Hepatocyte (in vitro differentiated cells): ENCODE measurements at regions not wholly inside any gene's neighbourhood (a gene's known extent, or its start where the extent isn't known, plus 50 kb on each side); places are given as distances from the start of the nearest gene placed in this dataset.

Source experiments
- DNase-seq: peaks from one replicate; pipeline ENCODE4 v3.0.0-alpha.2; 2016; ENCODE audit warnings: low spot score
- H2AFZ ChIP-seq: fragments of 200-600 bp; sonication (generic); 2 replicates; pipeline ENCODE4 v1.6.0; 2016; ENCODE audit warnings: antibody characterized with exemption, mild to moderate bottlenecking
- H3K27ac ChIP-seq: fragments of 200-600 bp; sonication (generic); 2 replicates; pipeline ENCODE4 v1.5.1; 2016; ENCODE audit warnings: mild to moderate bottlenecking
- H3K27me3 ChIP-seq: fragments of 200-600 bp; sonication (generic); 2 replicates; pipeline ENCODE4 v1.6.1; 2016
- H3K36me3 ChIP-seq: fragments of 200-600 bp; sonication (generic); replicated peaks from 2 replicates; pipeline ENCODE4 v1.5.1; 2016; ENCODE audit warnings: low read depth; ENCODE audit not compliant: insufficient read depth
- H3K4me1 ChIP-seq: fragments of 200-600 bp; sonication (generic); 2 replicates; pipeline ENCODE4 v1.5.1; 2016; ENCODE audit warnings: mild to moderate bottlenecking, moderate library complexity; ENCODE audit not compliant: insufficient read depth
- H3K4me2 ChIP-seq: fragments of 200-600 bp; sonication (generic); 2 replicates; pipeline ENCODE4 v1.6.0; 2016
- H3K4me3 ChIP-seq: fragments of 200-600 bp; sonication (generic); 2 replicates; pipeline ENCODE4 v1.5.1; 2016; ENCODE audit warnings: mild to moderate bottlenecking
- H3K79me2 ChIP-seq: fragments of 200-600 bp; sonication (generic); 2 replicates; pipeline ENCODE4 v1.6.0; 2017; ENCODE audit warnings: mild to moderate bottlenecking
- H3K9me2 ChIP-seq: fragments of 200-600 bp; sonication (generic); replicated peaks from 2 replicates; pipeline ENCODE4 v1.6.0; 2017; ENCODE audit warnings: mild to moderate bottlenecking; ENCODE audit not compliant: insufficient read depth
- H3K9me3 ChIP-seq: fragments of 200-600 bp; sonication (generic); 2 replicates; pipeline ENCODE4 v1.5.1; 2016; ENCODE audit warnings: low read depth, mild to moderate bottlenecking
- H4K20me1 ChIP-seq: fragments of 200-600 bp; sonication (generic); 2 replicates; pipeline ENCODE4 v1.6.0; 2016; ENCODE audit warnings: mild to moderate bottlenecking; ENCODE audit not compliant: insufficient read depth, poor library complexity, severe bottlenecking
- EZH2 ChIP-seq: fragments of 200-600 bp; sonication (generic); IDR thresholded peaks from 2 replicates; pipeline ENCODE4 v1.6.1; 2016; ENCODE audit warnings: antibody characterized with exemption, mild to moderate bottlenecking, borderline replicate concordance
- EZH2phosphoT487 ChIP-seq: fragments of 200-600 bp; sonication (generic); IDR thresholded peaks from one replicate; pipeline ENCODE4 v1.6.1; 2018; ENCODE audit warnings: antibody characterized with exemption, mild to moderate bottlenecking, low read depth, moderate library complexity; ENCODE audit not compliant: unreplicated experiment, severe bottlenecking
- WGBS: methylation state at CpG from one replicate; pipeline ENCODE4 v1.1.6; 2016; ENCODE audit warnings: low lambda C conversion rate; ENCODE audit errors: missing lambda C conversion rate; 5-methylcytosine and 5-hydroxymethylcytosine counted together
- TF ChIP-seq, protein P1 (sequence below): fragments of 200-600 bp; sonication (generic); IDR thresholded peaks from 2 replicates; pipeline ENCODE4 v1.5.1; 2016; ENCODE audit warnings: antibody characterized with exemption, mild to moderate bottlenecking; ENCODE audit not compliant: poor library complexity

DNA sequence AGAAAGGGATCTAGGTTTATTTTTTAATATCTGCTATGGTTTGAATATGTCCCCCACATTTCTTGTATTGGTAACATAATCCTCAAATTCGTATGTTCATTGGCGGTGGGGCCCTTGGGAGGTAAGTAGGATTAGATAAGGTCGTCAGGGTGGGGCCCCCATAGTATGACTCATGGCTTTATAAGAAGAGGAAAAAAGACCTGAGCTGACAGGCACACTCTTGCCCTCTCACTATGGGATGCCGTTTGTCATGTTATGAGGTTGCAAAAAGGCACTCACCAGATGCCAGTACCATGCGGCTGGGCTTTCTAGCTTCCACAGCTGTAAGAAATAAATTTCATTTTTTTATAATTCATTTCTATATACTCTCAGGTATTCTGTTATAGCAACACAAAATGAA lies 67.3 kb upstream of the SGCD start:
- Histone ChIP-seq H3K27ac (no peak overlapping the region), H3K9me2 (no peaks in the 10 kb centered on the region), H3K4me1 (no peaks in the 10 kb centered on the region), H3K79me2 (no peaks in the 10 kb centered on the region), H4K20me1 (no peaks in the 10 kb centered on the region), H3K36me3 (no peaks in the 10 kb centered on the region), H3K4me2 (no peak overlapping the region), H3K9me3 (no peaks in the 10 kb centered on the region), H3K4me3 (no peak overlapping the region), H3K27me3 (no peaks in the 10 kb centered on the region), H2AFZ (no peak overlapping the region)
- TF ChIP-seq EZH2 (no peak), EZH2phosphoT487 (no peak)
- TF ChIP-seq, protein P1, sequence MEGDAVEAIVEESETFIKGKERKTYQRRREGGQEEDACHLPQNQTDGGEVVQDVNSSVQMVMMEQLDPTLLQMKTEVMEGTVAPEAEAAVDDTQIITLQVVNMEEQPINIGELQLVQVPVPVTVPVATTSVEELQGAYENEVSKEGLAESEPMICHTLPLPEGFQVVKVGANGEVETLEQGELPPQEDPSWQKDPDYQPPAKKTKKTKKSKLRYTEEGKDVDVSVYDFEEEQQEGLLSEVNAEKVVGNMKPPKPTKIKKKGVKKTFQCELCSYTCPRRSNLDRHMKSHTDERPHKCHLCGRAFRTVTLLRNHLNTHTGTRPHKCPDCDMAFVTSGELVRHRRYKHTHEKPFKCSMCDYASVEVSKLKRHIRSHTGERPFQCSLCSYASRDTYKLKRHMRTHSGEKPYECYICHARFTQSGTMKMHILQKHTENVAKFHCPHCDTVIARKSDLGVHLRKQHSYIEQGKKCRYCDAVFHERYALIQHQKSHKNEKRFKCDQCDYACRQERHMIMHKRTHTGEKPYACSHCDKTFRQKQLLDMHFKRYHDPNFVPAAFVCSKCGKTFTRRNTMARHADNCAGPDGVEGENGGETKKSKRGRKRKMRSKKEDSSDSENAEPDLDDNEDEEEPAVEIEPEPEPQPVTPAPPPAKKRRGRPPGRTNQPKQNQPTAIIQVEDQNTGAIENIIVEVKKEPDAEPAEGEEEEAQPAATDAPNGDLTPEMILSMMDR = no peak
- WGBS = 39% methylated on average over 5 of the region's 5 CpGs
- no peak for DNase-seq

DNA sequence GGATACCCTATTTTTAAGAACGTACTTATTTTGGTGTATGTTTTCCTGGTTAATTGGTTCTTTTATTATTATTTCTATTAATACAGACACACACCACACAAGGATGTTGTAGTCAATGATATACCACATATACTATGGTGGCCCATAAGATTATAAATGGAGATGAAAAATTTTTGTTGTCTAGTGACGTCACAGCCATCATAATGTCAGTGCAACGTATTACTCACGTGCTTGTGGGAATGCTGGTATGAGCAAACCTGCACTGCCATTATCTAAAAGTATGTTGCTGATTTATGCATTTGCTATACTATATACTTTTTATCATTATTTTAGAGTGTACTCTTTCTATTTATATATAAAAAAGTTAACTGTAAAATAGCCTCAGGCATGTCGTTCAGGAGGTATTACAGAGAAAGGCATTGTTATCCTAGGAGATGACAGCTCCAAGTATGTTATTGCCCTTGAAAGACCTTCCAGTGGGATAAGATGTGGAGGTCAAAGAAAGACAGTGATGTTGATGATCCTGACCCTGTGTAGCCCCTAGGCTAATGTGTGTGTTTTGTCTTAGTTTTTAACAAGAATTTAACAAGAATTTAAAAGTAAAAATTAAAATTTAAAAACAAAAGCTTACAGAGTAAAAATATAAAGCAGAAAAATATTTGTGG lies 65.6 kb upstream of the SGCD start:
- Histone ChIP-seq H2AFZ (no peak overlapping the region), H4K20me1 (no peaks in the 10 kb centered on the region), H3K27me3 (no peaks in the 10 kb centered on the region), H3K79me2 (no peaks in the 10 kb centered on the region), H3K4me3 (no peak overlapping the region), H3K9me2 (no peaks in the 10 kb centered on the region), H3K27ac (no peak overlapping the region), H3K4me2 (no peak overlapping the region), H3K36me3 (no peaks in the 10 kb centered on the region), H3K4me1 (no peaks in the 10 kb centered on the region), H3K9me3 (no peaks in the 10 kb centered on the region)
- DNase-seq = no peak
- WGBS = 88% methylated on average over 5 of the region's 5 CpGs
- TF ChIP-seq EZH2phosphoT487 (no peak), EZH2 (no peak)
- TF ChIP-seq, protein P1 = no peak

DNA sequence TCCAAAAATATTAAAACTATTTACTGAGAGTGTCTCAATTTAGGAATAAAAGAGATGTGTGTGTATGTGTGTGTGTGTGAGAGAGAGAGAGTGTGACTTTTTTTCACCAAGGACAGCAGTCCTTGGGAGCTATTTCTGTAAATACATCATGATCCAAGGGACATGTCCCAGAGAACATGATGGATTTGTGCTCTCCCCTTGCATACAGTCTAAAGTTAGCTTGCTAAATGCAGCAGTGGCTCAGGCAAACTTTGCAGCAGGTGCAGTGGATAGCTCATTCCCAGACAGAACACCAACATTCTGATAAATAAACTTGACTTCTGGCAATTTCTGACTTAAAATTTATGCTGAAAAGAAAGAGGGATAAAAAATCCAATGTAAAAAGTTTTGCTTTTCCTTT lies 55.4 kb upstream of the SGCD start:
- H3K36me3 ChIP-seq = no peaks in the 10 kb centered on the region
- H3K9me3 ChIP-seq = no peaks in the 10 kb centered on the region
- H3K79me2 ChIP-seq = no peaks in the 10 kb centered on the region
- TF ChIP-seq, protein P1 = no peak
- TF ChIP-seq EZH2 (no peak), EZH2phosphoT487 (no peak)
- H3K9me2 ChIP-seq = no peaks in the 10 kb centered on the region
- no peaks in the 10 kb centered on the region for H3K4me1 ChIP-seq
- no peak overlapping the region for H3K4me3 ChIP-seq
- no peak overlapping the region for H3K27ac ChIP-seq
- no peak for DNase-seq
- H2AFZ ChIP-seq = no peak overlapping the region
- H3K27me3 ChIP-seq = no peaks in the 10 kb centered on the region
- H3K4me2 ChIP-seq = no peak overlapping the region
- H4K20me1 ChIP-seq = no peaks in the 10 kb centered on the region
